ENCODE measurements at regions not wholly inside any gene's neighbourhood (a gene's known extent, or its start where the extent isn't known, plus 50 kb on each side); places are given as distances from the start of the nearest gene placed in this dataset.

DNA sequence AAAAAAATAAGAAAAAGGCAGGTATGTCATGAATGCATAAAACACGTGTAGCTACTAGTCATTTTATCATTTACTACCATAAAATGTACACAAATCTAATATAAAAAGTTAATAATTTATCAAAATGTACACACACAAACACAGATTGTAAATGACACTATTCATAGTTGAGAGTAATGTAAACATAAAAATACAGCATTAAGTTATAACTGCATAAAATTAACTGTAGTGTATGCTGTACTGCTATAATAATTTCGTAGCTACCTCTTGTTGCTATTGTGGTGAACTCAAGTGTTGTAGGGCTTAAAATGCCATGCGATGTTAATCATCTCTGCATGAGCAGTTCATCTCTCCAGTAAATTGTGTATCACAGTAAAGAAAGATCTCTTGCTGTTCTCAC lies 170.0 kb downstream of the MRPL14 start:
- CTCF ChIA-PET: interaction anchor here (0.6 kb wide), 1 partner anchor 128 kb away, joined by 5 read pairs; no protein-coding TSS in a partner anchor
- POLR2A ChIA-PET: no interaction called here
- TF ChIP-seq CTBP1 (IDR thresholded peaks at IDR 0.05; ENCODE audit: borderline replicate concordance) (no peak), FOXM1 (IDR thresholded peaks at IDR 0.05; ENCODE audit: borderline replicate concordance) (no peak), LEF1 (IDR thresholded peaks at IDR 0.05; ENCODE audit: borderline replicate concordance) (no peak), FOXA1 (IDR thresholded peaks at IDR 0.05) (no peak), ZNF384 (IDR thresholded peaks at IDR 0.05) (no peak), FOXK2 (IDR thresholded peaks at IDR 0.05) (no peak), TARDBP (IDR thresholded peaks at IDR 0.05) (no peak), BHLHE40 (IDR thresholded peaks at IDR 0.05; ENCODE audit: borderline replicate concordance) (no peak), ELF4 (IDR thresholded peaks at IDR 0.05) (no peak), HDGF (IDR thresholded peaks at IDR 0.05; ENCODE audit: borderline replicate concordance) (no peak), NFRKB (IDR thresholded peaks at IDR 0.05) (no peak), SUZ12 (IDR thresholded peaks at IDR 0.05) (no peak), L3MBTL2 (conservative IDR thresholded peaks at IDR 0.05) (no peak)
- TF ChIP-seq, protein P1, sequence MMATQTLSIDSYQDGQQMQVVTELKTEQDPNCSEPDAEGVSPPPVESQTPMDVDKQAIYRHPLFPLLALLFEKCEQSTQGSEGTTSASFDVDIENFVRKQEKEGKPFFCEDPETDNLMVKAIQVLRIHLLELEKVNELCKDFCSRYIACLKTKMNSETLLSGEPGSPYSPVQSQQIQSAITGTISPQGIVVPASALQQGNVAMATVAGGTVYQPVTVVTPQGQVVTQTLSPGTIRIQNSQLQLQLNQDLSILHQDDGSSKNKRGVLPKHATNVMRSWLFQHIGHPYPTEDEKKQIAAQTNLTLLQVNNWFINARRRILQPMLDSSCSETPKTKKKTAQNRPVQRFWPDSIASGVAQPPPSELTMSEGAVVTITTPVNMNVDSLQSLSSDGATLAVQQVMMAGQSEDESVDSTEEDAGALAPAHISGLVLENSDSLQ (IDR thresholded peaks at IDR 0.05): no peak
- no peak for DNase-seq (ENCODE audit: extremely low spot score)

DNA sequence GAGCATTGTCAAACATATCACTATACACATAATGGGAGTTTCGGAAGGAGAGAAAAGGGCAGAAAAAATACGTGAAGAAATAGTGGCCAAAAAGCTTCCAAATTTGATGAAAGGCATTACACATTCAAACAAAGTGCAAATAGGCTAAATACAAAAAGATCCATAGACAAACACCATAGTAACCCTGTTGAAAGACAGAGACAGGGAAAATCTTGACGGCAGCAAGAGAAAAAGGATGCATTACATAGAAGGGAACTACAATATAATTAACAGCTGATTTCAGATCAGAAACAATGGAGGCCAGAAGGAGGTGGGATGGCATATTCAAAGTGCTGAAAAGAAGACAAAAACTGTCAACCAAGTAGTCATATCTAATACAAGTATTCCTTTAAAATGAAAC lies 170.8 kb downstream of the MRPL14 start:
- TF ChIP-seq TARDBP (IDR thresholded peaks at IDR 0.05) (no peak), L3MBTL2 (conservative IDR thresholded peaks at IDR 0.05) (no peak), BHLHE40 (IDR thresholded peaks at IDR 0.05; ENCODE audit: borderline replicate concordance) (no peak), ZNF384 (IDR thresholded peaks at IDR 0.05) (no peak), FOXA1 (IDR thresholded peaks at IDR 0.05) (no peak), NFRKB (IDR thresholded peaks at IDR 0.05) (no peak), CTBP1 (IDR thresholded peaks at IDR 0.05; ENCODE audit: borderline replicate concordance) (no peak), ARNT (IDR thresholded peaks at IDR 0.05) (no peak), FOXK2 (IDR thresholded peaks at IDR 0.05) (no peak), LEF1 (IDR thresholded peaks at IDR 0.05; ENCODE audit: borderline replicate concordance) (no peak), FOXM1 (IDR thresholded peaks at IDR 0.05; ENCODE audit: borderline replicate concordance) (no peak), SP1 (IDR thresholded peaks at IDR 0.05) (no peak), SUZ12 (IDR thresholded peaks at IDR 0.05) (no peak), HDGF (IDR thresholded peaks at IDR 0.05; ENCODE audit: borderline replicate concordance) (no peak), ELF4 (IDR thresholded peaks at IDR 0.05) (no peak)
- TF ChIP-seq, protein P1 (IDR thresholded peaks at IDR 0.05): no peak
- ChIA-PET POLR2A (no interaction called here), CTCF (no interaction called here)
- DNase-seq (ENCODE audit: extremely low spot score): no peak

DNA sequence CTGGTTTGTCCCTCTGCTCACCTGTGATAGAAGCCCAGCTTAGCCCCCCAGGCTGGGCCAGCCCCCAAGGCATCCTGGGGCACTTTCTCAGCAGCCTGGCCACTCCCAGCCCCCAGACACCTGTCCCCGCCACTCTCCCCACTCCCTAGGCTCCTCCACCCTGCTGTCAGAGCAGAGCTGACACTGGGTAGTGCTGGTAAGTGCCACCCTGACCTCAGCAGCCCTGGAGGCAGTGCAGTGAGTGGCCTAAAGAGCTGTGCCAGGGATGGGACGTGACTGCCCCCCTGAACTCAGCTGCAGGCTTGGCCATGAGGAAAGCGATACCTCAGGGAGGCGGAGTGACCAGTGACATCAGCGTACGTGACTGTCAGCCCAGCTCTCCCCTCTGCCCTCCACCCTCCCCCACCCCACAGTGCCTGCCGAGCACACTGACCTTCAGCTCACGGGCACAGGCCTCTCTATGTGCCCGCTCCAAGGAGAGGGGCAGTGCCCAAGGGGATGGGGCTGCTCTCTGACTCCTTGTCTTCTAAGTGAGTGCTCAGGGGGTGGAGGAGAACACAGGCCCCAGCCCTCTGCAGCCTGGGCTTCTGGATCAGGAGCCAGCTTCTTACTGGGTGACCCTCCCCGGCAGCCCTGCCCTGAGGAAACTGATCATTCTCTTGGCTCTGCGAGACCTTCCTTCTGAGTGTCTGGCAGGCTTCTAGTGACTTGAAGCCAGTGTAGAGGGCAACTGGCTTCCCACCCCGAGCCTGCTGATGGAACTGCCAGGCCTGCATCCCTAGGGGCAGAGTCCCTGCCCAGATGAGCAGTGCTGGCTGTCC lies 172.7 kb downstream of the MRPL14 start:
- TF ChIP-seq L3MBTL2 (conservative IDR thresholded peaks at IDR 0.05) (no peak), FOXK2 (IDR thresholded peaks at IDR 0.05) (no peak), NFRKB (IDR thresholded peaks at IDR 0.05) (no peak), BHLHE40 (IDR thresholded peaks at IDR 0.05; ENCODE audit: borderline replicate concordance) (no peak), SP1 (IDR thresholded peaks at IDR 0.05) (no peak), ARNT (IDR thresholded peaks at IDR 0.05) (no peak), CTBP1 (IDR thresholded peaks at IDR 0.05; ENCODE audit: borderline replicate concordance) (no peak), HDGF (IDR thresholded peaks at IDR 0.05; ENCODE audit: borderline replicate concordance) (no peak)
- DNase-seq (ENCODE audit: extremely low spot score): no peak
- CTCF ChIA-PET: interaction anchor here (0.7 to 2.5 kb wide), 11 partner anchors 11 to 289 kb away, joined by 3 to 12 read pairs (median 4); partner anchors contain the start of gene VEGFA
- POLR2A ChIA-PET: interaction anchor here (1.4 kb wide), 1 partner anchor 184 kb away, joined by 3 read pairs; the partner anchor contains the start of gene VEGFA

DNA sequence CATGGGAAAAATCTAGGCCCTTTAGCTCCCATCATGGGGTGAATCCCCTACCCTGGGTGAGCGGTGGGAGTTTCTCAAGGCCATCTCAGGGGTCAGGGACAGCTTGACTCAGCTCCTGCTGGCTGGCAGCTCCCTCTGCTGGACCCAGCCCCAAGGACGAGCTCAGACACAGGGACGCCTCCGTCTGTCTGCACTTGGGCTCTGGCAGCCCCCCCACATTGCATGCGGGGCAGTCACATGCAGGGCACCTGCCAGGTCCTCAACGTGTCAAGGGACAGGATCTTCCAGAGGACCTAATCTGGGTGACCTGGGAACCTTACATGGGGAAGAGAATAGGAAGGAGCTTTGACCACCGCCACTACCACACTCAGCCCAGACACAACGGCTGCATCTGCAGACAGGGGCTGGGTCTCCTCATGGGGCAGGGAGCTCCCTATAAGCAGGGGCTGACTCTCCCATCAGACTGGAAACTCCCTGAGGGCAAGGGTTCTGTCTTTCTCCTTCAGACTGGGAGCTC lies 173.4 kb downstream of the MRPL14 start:
- no peak for TF ChIP-seq L3MBTL2 (conservative IDR thresholded peaks at IDR 0.05)
- TF ChIP-seq SUZ12 (IDR thresholded peaks at IDR 0.05): no peak
- TF ChIP-seq LEF1 (IDR thresholded peaks at IDR 0.05; ENCODE audit: borderline replicate concordance): no peak
- TF ChIP-seq FOXM1 (IDR thresholded peaks at IDR 0.05; ENCODE audit: borderline replicate concordance): no peak
- no peak for TF ChIP-seq NFRKB (IDR thresholded peaks at IDR 0.05)
- no peak for TF ChIP-seq BHLHE40 (IDR thresholded peaks at IDR 0.05; ENCODE audit: borderline replicate concordance)
- TF ChIP-seq FOXA1 (IDR thresholded peaks at IDR 0.05): no peak
- TF ChIP-seq FOXK2 (IDR thresholded peaks at IDR 0.05): no peak
- no peak for TF ChIP-seq CTBP1 (IDR thresholded peaks at IDR 0.05; ENCODE audit: borderline replicate concordance)
- TF ChIP-seq SP1 (IDR thresholded peaks at IDR 0.05): no peak
- TF ChIP-seq TARDBP (IDR thresholded peaks at IDR 0.05): no peak
- no peak for TF ChIP-seq HDGF (IDR thresholded peaks at IDR 0.05; ENCODE audit: borderline replicate concordance)
- no peak for TF ChIP-seq ZNF384 (IDR thresholded peaks at IDR 0.05)
- TF ChIP-seq, protein P1 (IDR thresholded peaks at IDR 0.05): no peak
- TF ChIP-seq ARNT (IDR thresholded peaks at IDR 0.05): no peak
- TF ChIP-seq ELF4 (IDR thresholded peaks at IDR 0.05): no peak
- DNase-seq (ENCODE audit: extremely low spot score): no peak
- ChIA-PET CTCF (interaction anchor here (0.6 to 2.5 kb wide), 12 partner anchors 11 to 288 kb away, joined by 3 to 12 read pairs (median 4); partner anchors contain the start of gene VEGFA), POLR2A (interaction anchor here (1.4 kb wide), 1 partner anchor 184 kb away, joined by 3 read pairs; the partner anchor contains the start of gene VEGFA)

DNA sequence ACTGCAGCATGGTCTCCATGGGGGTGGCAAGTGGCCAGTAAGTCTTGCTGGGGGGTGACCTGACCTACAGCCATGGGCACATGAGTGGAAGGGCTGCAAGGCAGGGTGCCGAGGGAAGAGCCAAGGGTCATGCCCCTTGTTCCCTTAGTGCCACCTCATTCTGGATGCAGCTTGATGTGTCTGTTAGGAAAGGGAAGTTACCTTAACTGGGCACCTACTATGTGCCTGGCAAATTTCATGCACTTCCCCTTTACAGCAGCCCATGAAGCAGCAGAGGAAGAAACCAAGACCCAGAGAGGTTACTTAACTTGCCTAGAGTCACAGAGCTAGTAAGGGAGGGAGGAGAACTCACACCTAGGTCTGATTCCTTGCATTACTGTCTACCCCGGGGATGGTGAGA lies 174.0 kb downstream of the MRPL14 start:
- DNase-seq (ENCODE audit: extremely low spot score): no peak
- TF ChIP-seq ZNF384 (IDR thresholded peaks at IDR 0.05) (no peak), FOXA1 (IDR thresholded peaks at IDR 0.05) (no peak)
- CTCF ChIA-PET: interaction anchor here (0.6 to 2.5 kb wide), 8 partner anchors 12 to 185 kb away, joined by 3 to 12 read pairs (median 5); no protein-coding TSS in a partner anchor
- POLR2A ChIA-PET: interaction anchor here (1.4 kb wide), 1 partner anchor 183 kb away, joined by 3 read pairs; the partner anchor contains the start of gene VEGFA
